ENCODE measurements at regions not wholly inside any gene's neighbourhood (a gene's known extent, or its start where the extent isn't known, plus 50 kb on each side); places are given as distances from the start of the nearest gene placed in this dataset.
A peak's percentile ranks its signal among the peaks of the same experiment; 100 is the strongest.

- no peak for DNase-seq
Measured at GRCh38 chr2:160632084-160632975, 138.7 kb upstream of the RBMS1 start.

GRCh38 chr2:160634436-160634835 lies 140.8 kb upstream of the RBMS1 start:
- DNase-seq, result no peak

GRCh38 chr2:160635488-160635887 lies 141.9 kb upstream of the RBMS1 start:
- DNase-seq, result peak; percentile 34

GRCh38 chr2:160639472-160639871 lies 145.9 kb upstream of the RBMS1 start:
- no peak for DNase-seq

GRCh38 chr2:160646684-160647444 lies 153.3 kb upstream of the RBMS1 start:
- no peak for DNase-seq

- DNase-seq, result no peak
Measured at GRCh38 chr2:160647967-160648685, 154.5 kb upstream of the RBMS1 start.

- no peak for DNase-seq
Measured at GRCh38 chr2:160649698-160650097, 156.1 kb upstream of the RBMS1 start.

GRCh38 chr2:160650196-160651118 lies 156.8 kb upstream of the RBMS1 start:
- no peak for DNase-seq

GRCh38 chr2:160651416-160652200 lies 158.0 kb upstream of the RBMS1 start:
- peak; percentile 43 for DNase-seq

- DNase-seq, result no peak
Measured at GRCh38 chr2:160652236-160652635, 158.6 kb upstream of the RBMS1 start.

GRCh38 chr2:160657196-160657595 lies 163.6 kb upstream of the RBMS1 start:
- peak; percentile 32 for DNase-seq

- DNase-seq, result no peak
Measured at GRCh38 chr2:160658851-160659250, 165.2 kb upstream of the RBMS1 start.

GRCh38 chr2:160660741-160661140 lies 167.1 kb upstream of the RBMS1 start:
- DNase-seq, result no peak

GRCh38 chr2:160664603-160665140 lies 171.1 kb upstream of the RBMS1 start:
- no peak for DNase-seq

GRCh38 chr2:160666154-160667060 lies 172.8 kb upstream of the RBMS1 start:
- peak; percentile 94 for DNase-seq

- DNase-seq, result no peak
Measured at GRCh38 chr2:160667811-160668210, 174.2 kb upstream of the RBMS1 start.

GRCh38 chr2:160670618-160671017 lies 177.0 kb upstream of the RBMS1 start:
- DNase-seq, result no peak

- DNase-seq, result no peak
Measured at GRCh38 chr2:160672211-160672610, 178.6 kb upstream of the RBMS1 start.

GRCh38 chr2:160674146-160674750 lies 180.6 kb upstream of the RBMS1 start:
- no peak for DNase-seq
